ENCODE measurements at regions not wholly inside any gene's neighbourhood (a gene's known extent, or its start where the extent isn't known, plus 50 kb on each side); places are given as distances from the start of the nearest gene placed in this dataset.
A peak's percentile ranks its signal among the peaks of the same experiment; 100 is the strongest.
"Not testable (repeated sequence)": the region's sequence is repeated elsewhere in the genome, so short reads cannot be mapped to it uniquely, and the experiment has no call there.

DNA sequence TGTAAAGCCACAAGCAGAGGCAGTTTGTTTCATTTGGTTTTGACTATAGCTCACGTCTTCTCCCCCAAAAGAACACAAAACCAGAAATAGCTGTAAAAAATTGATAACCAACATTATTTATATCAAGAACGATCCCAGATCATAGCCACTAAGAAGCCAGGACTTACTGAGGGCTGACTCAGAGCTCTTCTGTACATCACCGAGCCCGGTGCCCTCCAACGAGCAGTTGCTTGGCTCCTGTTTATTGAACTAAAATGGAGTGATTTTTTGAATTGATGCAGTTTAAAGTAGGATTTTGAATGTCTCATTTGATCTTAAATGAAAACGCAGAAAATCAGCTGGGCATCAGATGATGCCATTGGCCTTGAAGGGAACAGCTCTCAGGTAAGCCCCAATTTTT lies 343.3 kb downstream of the INSIG2 start:
- DNase-seq (ENCODE audit: insufficient read length, low spot score) (no peak), FAIRE-seq (no peak)

DNA sequence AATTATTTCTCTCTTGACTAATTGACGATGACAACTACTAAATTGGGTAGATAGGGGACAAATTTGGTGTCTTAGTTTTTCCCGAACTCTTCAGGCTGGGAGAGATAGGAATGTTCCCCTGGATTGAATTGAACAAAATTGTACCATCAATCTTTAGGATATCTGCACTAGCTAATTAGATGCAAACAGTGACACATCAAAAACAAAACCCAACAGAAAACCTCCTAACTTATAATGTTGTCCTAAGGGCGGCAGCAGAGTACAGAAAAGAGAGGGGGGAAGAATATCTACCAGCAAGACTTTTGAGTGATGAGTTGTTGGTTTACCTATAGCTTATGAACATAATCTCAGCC lies 342.9 kb downstream of the INSIG2 start:
- FAIRE-seq (no peak), DNase-seq (ENCODE audit: insufficient read length, low spot score) (no peak)

DNA sequence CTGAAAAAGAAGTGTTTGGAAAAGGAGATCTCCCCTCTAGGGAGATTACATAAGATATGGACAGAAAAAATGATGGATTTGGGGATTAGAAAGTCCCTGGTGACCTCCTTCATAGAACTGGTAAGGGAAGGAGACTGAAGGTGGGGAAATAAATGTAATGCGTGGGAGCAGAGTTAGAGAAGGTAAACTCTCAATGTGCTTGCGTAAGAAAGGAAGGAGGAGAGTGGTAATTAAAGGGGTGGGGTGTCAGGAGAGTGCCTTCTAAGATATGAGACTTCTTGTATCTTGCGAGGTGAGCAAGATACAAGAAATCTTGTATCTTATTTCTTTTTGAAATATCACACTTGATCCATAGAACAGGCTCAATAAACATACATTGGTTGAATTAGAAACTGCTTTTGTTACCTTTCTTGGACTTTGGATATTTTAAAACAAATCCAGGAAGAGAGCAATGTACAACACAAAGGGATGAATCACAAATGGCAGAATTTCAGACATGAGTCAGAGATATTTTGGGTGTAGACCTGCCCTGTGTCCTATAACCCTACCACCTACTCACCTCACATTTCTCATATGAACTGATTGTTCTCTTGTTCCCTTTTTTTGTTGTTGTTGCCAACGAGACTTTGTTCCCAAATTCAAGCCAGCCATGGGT lies 342.4 kb downstream of the INSIG2 start:
- DNase-seq (ENCODE audit: insufficient read length, low spot score) (no peak), FAIRE-seq (no peak)

DNA sequence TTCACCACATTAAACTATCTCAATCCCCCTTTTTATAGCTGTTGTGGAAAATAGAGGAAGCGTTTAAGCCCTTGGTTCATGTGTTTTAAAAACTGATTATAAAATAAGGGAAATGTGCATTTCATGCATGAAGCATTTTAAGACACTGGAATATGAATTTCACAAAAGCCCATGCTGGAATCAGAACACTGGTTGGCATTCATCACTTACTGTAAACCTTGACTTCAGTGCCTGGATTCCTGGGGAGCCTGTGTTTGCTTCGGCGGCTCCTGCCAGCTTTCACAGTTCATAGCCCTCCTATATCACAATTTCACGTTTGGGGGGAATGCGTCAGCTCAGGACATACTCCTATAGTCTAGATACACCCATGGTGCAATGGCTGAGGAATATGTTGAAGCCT lies 336.9 kb downstream of the INSIG2 start:
- DNase-seq (ENCODE audit: insufficient read length, low spot score): no peak
- FAIRE-seq: no peak

DNA sequence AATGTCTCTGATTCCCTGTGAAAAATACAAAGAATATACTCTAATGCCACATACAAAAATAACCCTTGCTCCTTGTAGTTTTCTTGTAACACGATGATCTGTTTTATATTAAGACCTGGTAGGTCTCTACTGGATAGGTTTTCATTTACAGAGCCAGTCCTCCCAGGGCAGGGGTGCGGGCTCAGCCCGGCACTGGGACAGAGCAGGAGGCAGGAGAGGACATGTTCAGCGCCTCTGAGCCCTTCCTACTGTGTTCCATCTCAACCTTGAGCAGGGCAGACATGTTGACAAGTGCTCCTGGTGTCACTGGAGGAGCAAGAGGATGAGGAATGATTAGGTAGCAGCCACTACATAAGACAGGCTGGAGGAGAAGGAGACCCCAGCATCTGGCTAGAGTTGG lies 335.5 kb downstream of the INSIG2 start:
- FAIRE-seq (no peak), DNase-seq (ENCODE audit: insufficient read length, low spot score) (no peak)

DNA sequence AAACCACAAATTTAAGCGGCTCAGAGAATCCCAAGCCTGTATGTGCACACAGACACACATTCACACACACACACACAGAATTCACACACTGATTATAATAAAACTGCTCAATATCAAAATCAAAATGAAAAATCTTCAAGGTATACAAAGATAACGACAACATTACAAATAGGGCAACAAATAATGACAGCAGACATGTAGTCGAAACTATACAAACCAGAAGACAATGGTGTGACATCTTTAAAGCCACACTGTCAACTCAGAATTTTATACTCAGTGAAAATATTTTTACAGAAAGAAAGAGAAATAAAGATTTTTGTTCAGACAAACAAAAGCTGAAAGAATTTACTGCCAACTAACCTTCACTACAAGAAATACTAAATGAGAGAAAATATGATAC lies 333.4 kb downstream of the INSIG2 start:
- FAIRE-seq: no peak

DNA sequence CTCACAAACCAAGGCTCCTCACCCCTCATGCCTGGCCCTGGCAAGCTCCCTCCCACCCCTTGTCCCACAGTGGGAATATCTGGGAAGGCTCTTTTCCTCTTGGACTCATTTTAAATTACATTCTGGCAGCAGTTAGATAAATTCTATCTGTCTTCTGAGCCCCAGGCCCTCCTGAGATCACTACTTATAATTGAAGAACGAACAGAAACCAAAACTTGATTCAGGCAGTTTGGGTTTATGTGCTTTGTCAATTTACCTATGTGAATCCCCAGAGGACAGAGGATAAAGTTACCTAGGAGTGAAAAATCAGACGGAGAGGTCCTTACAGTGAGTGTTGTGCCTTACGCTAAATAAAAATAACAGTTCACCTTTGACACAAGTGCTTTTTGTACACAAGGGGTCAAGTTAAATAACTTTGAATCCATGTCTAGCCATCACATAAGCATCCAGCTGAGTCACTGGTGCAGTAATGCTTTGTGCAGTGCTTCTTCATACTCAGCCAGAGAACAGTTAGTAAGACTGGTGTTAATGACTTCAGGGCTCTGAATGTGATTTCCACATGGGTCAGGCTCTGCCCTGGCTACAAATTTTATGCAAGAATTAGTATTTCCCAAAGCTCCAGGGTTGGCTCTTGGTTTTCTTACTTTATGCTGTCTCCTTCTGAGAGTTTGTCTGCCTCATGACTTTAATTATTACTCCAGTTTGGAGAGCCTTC lies 329.3 kb downstream of the INSIG2 start:
- DNase-seq (ENCODE audit: insufficient read length, low spot score): no peak
- no peak for FAIRE-seq

More for the DNA sequence above, 333.4 kb downstream of the INSIG2 start:
- no peak for DNase-seq (ENCODE audit: insufficient read length, low spot score)

DNA sequence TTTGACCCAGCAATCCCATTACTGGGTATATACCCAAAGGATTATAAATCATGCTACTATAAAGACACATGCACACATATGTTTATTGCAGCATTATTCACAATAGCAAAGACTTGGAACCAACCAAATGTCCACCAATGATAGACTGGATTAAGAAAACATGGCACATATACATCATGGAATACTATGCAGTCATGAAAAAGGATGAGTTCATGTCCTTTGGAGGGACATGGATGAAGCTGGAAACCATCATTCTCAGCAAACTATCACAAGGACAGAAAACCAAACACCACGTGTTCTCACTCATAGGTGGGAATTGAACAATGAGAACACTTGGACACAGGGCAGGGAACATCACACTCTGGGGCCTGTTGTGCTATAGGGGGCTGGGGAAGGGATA lies 326.9 kb downstream of the INSIG2 start:
- not testable (repeated sequence) for DNase-seq (ENCODE audit: insufficient read length, low spot score); FAIRE-seq

DNA sequence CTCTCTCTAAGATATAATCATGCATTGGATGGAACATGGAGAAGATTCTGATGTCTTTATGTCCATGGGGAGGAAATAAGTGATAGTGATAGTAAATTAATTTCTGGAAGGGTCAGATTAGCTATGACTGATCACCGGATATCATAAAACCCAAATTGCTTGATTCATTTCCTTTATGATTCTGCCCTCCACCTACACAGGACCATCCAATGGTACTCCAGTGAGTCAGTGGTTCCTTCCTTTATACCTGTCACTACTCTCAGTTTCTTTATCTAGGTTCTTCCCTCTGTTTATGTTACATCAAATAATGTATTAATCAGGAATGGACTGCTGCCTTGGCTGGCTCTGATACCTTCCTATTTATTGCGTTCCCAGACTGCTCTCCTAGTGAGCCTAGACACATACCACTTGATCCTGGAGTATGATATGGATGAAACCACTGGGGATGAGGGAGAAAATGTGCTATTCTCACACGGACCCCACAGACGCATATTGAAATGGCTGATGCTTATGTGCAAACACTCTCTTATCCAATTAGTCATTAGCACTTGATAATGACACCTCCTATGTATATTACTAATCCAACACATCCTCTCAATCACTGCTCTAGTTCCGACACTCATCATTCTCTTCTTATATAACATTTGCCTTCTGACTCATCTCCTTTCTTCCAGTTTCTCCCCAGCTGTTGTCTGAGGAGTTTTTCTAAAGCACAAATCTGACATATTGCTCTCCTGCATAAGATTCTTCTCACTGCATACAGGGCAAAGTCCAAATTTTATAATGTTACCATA lies 315.6 kb downstream of the INSIG2 start:
- FAIRE-seq (no peak), DNase-seq (ENCODE audit: insufficient read length, low spot score) (no peak)

DNA sequence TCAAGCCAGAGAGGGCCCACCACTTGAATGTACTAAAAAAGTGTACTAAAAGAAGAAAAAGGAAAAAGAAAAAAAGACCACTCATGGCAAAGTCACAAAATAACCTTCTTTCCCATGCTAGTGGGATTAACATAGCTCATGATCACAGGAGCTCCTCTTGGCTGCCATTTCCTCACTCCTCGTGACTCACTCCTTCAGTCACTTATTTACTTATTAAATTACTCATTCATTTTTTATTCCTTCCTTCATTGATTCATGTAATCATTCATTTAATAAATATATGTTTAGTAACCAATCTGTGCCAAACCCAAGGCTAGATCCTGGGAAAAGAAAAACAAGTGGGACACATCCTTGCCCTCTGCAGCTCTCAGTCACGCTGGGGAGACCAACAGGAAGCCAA lies 300.5 kb downstream of the INSIG2 start:
- FAIRE-seq: no peak
- DNase-seq (ENCODE audit: insufficient read length, low spot score): no peak

DNA sequence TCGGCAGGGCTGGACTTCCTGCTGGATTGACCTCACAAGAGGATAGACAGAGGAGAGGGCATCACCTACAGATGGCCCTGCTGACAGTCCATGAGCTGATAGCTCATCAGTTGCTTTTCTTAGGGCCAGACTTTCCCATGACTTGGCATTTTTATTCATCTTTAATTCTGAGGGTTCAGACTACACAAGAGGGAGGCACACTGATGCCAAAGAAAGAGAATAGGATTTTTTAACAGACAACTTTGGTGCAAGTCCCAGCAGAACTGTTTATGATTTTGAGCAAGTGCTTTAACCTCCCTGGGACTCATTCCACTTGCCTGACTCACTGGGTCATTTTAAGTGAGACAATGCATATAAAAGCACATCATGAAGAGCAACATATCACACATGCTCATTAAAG lies 299.2 kb downstream of the INSIG2 start:
- FAIRE-seq (no peak), DNase-seq (ENCODE audit: insufficient read length, low spot score) (no peak)

DNA sequence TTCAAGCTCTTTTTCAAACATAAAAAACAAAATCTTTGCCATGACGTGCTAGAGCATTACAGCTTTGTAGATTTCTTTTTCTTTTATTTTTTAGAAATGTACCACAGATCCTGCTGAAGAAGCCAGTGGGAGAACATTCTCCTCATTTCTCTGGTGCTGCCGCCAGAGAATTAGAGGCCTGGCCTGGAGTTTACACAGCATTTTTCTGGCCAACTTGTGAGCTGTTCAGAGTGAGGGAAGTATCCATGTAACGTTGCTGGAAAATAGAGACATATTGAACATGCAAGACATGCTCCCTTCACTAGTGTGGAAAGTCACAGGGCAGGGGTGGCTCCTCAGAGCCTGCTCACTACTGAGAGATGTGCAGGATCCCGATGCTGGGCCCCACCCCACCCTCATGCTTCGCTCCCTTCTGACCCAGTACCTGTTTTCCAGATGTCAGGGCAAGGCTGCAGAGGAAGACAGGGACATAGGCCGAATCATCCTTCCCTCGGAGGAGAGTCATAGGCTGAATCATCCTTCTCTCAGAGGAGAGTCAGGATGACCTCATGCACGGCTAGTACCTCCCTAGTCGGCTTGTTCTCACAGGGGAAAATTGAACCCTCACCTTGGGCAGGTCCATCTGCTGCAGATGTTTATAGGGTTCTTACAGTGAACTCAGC lies 298.5 kb downstream of the INSIG2 start:
- DNase-seq (ENCODE audit: insufficient read length, low spot score) (no peak), FAIRE-seq (no peak)

DNA sequence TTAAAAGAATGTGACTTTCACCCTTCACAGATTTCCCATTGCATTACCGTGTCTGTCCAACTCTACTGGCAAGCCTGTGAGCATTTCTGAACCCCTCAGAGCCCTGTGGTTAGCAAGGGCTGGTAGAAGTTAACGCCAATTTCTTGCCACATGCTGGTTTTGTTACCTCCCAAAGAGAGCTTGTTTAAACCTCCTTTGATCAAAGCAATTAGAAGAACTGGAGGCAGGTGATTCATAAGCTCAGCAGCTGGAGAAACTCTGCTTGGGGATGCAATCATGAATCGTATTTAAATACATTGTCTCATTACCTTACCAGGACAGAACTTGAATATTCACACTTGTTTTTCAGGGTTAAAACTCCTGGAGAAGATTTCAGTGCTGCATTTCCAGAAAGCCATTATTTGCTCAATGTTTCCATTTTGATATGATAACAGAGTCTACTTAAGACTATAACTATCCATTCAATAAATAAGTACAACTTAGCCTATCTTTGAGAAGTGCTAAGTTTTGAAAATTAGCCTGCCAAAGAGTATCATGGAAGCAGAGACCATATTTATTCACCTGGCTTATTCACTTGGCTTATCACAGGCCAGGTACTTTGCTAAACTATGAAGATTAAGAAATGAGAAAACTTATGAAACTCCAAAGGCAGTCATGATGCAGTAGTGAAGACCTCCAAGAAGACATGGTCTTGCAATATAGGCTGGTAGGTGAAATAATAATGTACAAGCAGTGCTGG lies 292.8 kb downstream of the INSIG2 start:
- DNase-seq (ENCODE audit: insufficient read length, low spot score): no peak
- FAIRE-seq: no peak

DNA sequence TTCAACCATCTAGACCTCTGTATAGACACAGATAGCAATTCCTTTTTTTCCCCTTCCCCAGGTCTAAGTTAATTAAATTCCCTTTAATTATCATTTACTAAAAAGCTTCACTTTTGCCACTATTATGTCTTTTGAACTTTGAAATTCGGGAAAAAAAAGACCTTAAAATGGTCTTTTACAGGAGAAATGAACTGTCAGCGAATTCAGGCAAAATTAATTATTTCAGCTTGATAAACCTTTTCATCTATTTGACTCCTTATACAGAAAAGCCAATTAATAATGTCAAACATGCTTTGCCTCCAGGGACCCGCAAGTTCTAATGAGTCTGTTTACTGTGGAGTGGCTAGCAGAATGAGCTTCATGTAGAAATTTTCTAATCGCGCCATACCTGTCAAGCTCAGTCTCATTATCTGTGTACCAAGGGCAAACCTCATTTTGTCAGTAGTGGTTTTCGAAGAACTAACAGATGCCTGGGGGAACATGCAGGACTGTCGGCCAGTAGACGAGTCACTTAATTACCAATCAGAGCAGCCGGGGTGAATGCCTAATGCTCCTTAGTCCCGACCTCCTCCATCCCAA lies 287.7 kb downstream of the INSIG2 start:
- no peak for FAIRE-seq
- no peak for DNase-seq (ENCODE audit: insufficient read length, low spot score)

DNA sequence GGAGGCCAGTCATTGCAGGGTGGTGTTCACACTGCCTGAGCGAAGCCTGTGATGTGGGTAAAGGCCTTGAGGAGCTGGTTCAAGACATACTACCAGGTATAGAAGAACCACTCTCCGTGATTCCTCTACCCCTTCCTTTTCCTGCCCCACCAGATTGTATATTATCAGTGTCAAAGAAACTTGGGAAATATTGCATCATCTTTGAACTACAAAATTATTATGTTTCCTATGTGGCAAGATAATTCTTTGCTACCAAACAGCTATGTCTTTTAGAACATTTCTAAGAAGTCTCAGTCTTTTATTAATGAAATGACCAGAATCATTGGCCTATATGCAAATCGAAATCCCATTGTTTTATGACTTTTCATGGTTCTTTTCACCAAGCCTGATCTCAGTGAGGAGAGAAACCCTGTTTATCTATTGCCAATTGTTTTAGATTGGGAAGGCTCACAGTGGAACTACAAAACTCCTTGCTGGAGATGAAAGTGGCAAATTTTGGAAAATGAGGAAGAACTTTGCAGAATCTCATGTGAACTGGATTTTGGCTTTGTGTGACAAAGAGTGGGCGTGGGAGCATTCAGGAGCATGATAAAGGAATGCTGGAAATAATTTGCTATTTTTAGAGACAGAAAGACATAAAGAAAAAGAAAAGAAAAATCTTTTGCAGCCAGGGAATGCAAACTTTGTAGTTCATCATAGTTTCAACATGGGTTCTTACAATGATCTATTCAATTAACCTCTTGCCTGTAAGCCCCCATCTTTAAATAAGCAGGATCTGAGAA lies 286.9 kb downstream of the INSIG2 start:
- FAIRE-seq (no peak), DNase-seq (ENCODE audit: insufficient read length, low spot score) (no peak)

DNA sequence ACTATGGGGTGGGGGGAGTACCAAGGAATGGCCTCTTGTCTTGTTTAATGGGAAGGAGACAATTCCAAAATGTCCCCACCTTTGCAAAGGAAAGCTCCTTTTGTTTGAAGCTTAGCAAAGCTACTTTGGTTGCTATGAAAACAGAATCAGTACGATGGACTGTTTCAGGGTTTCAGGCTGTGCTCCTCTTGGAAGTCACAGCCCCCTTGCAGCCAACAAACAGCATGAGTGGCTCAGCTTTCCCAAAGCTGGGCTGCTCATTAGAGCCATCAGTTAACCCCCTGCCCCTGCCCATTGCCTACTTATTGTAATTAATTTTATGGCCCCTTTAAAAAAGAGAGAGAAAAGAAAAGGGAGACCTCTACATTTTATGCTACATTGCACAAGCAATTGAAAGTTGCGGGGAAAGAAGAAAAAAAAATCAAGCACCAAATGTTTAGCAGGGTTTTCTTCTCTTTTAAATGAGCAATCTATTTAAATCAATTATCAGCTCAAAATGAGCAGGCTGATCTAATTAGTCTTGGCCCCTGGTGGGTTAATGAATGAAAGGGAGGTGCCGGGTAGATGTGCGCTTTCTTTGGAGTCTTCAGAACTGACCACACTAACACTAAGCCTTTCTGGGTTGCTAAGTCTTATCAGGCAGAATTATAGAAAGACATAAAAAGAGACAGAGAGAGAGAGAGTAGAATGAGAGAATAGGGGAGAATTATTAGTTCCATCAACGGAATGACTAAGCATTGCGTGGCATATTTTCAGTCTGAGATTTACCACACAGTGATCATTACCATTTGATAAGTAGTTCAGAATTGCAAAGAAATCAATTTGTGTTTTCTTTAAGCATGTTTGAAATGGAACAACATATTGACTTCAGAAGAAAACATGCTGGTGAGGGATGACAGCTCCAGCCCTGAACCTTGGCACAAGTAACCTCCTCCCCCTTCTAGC lies 284.9 kb downstream of the INSIG2 start:
- FAIRE-seq (no peak), DNase-seq (ENCODE audit: insufficient read length, low spot score) (no peak)

DNA sequence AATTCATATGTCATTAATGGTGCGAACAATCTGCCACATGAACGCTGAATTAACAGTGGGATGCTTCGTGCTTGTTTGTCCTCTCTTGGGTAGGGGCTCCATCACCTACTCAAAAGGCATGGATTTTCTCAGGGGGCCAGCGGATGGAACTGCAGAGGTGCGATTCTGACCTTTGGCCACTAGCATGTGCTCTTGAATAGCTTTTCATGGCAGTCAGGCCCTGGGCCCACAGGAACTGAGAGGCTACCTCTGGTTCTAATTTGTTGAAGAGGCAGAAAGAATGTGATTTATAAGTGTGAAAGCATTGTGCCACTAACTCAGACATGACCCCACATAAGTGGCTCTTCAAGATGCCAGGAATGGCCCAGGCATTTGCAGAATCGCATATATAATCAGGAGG lies 283.2 kb downstream of the INSIG2 start:
- DNase-seq (ENCODE audit: insufficient read length, low spot score): peak; percentile 4
- FAIRE-seq: no peak

DNA sequence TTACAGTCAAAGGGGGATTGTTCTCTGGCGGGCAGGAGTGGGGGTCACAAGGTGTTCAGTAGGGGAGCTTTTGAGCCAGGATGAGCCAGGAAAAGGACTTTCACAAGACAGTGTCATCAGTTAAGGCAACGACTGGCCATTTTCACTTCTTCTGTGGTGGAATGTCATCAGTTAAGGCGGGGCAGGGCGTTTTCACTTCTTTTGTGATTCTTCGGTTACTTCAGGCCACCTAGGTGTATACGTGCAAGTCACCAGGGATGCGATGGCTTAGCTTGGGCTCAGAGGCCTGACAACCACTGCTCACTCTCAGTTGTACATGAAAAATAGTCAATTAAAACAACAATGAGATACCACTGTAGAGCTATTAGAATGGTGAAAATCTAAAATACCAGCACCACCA lies 281.2 kb downstream of the INSIG2 start:
- DNase-seq (ENCODE audit: insufficient read length, low spot score); FAIRE-seq: not testable (repeated sequence)

Measured in GM19239 (cell line).